ENCODE measurements at regions not wholly inside any gene's neighbourhood (a gene's known extent, or its start where the extent isn't known, plus 50 kb on each side); places are given as distances from the start of the nearest gene placed in this dataset.

GRCh38 chr20:20869161-20869775 lies 156.8 kb upstream of the RALGAPA2 start:
- POLR2A ChIA-PET, result no interaction called here
- DNase-seq (ENCODE audit: low read depth, low spot score), result no peak
- peaks cover 2% of the 10 kb centered on the region; the same call in 1 of the 2 replicates for H3K27me3 ChIP-seq (ENCODE audit: control insufficient read depth, insufficient read depth, low read length)
- no peak for TF ChIP-seq CTCF (IDR thresholded peaks at IDR 0.05)
- no peak for TF ChIP-seq SIN3A (IDR thresholded peaks at IDR 0.05; ENCODE audit: borderline replicate concordance, insufficient read depth, low read depth, low read length)
- TF ChIP-seq, protein P1, sequence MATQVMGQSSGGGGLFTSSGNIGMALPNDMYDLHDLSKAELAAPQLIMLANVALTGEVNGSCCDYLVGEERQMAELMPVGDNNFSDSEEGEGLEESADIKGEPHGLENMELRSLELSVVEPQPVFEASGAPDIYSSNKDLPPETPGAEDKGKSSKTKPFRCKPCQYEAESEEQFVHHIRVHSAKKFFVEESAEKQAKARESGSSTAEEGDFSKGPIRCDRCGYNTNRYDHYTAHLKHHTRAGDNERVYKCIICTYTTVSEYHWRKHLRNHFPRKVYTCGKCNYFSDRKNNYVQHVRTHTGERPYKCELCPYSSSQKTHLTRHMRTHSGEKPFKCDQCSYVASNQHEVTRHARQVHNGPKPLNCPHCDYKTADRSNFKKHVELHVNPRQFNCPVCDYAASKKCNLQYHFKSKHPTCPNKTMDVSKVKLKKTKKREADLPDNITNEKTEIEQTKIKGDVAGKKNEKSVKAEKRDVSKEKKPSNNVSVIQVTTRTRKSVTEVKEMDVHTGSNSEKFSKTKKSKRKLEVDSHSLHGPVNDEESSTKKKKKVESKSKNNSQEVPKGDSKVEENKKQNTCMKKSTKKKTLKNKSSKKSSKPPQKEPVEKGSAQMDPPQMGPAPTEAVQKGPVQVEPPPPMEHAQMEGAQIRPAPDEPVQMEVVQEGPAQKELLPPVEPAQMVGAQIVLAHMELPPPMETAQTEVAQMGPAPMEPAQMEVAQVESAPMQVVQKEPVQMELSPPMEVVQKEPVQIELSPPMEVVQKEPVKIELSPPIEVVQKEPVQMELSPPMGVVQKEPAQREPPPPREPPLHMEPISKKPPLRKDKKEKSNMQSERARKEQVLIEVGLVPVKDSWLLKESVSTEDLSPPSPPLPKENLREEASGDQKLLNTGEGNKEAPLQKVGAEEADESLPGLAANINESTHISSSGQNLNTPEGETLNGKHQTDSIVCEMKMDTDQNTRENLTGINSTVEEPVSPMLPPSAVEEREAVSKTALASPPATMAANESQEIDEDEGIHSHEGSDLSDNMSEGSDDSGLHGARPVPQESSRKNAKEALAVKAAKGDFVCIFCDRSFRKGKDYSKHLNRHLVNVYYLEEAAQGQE (IDR thresholded peaks at IDR 0.05; ENCODE audit: insufficient read depth in 1 of 2, low read depth in 2 of 2, low read length in 1 of 2), result no peak
- TF ChIP-seq TCF7L2 (IDR thresholded peaks at IDR 0.05; ENCODE audit: low read depth, low read length), result no peak
- TF ChIP-seq POLR2AphosphoS5 (IDR thresholded peaks at IDR 0.05; ENCODE audit: low read depth, low read length), result no peak
- intact Hi-C loops (cut with micrococcal nuclease; ENCODE audit: unreplicated experiment) (loop anchor here (10.0 kb wide), 3 partner anchors 366 to 746 kb away; no protein-coding TSS in a partner anchor), in situ Hi-C loops (cut with HindIII; ENCODE audit: low pct_unique_long_range_greater_than_20kb, low sequenced_read_pairs) (no loop called here)
- no peaks in the 10 kb centered on the region for H3K36me3 ChIP-seq (ENCODE audit: control insufficient read depth, insufficient read depth, low read length)
- H3K4me3 ChIP-seq (ENCODE audit: low read depth in 2 of 2, low read length in 2 of 2), result no peak overlapping the region
- BruUV-seq (replicated peaks), result no TSS peak
- CTCF ChIA-PET, result interaction anchor here (0.7 kb wide), 1 partner anchor 1118 kb away, joined by 5 read pairs; no protein-coding TSS in a partner anchor
- H3K27ac ChIP-seq (ENCODE audit: low read length), result no peak overlapping the region
- ATAC-seq, result no peak
- no peaks in the 10 kb centered on the region for H3K4me1 ChIP-seq (ENCODE audit: control insufficient read depth, insufficient read depth, low read length)
- H3K9me3 ChIP-seq (ENCODE audit: control insufficient read depth, insufficient read depth, low read depth, low read length), result no peaks in the 10 kb centered on the region

DNA sequence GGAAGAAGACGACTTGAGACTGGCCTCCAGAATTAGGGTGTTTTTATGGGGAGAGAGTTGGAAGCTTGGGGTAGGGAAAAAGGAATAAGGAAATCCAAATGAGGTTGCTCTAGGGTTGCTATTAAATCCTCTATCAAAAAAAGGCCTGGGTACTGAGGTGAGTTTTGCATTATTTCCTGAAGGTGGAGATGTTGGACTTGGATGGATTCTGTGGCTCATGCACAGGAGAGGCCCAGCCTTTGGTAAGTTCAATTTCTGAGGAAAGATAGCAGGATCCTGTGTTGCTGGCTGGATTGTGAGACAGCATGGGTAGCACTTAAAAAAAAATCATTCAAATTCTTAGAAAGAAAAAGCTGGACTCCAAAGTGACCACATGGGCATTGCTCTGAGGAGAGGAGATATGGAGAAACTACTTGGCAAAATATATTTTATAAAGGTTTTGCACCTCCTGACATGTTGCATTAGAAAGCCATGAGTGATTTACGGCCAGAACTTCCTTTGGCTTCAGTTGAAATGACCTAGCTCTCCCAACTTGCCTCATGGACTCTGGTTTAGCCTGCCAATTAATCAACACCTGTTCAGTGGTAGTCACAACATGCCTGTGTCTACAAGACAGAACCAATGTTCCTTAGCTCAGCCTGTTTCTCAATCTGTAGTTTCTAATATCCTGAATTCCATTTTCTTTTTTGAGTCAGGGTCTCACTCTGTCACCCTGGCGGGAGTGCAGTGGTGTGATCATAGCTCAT lies 152.1 kb upstream of the RALGAPA2 start:
- CTCF ChIA-PET, result interaction anchor here (0.7 kb wide), 1 partner anchor 19 kb away, joined by 4 read pairs; no protein-coding TSS in a partner anchor
- Histone ChIP-seq H3K4me3 (ENCODE audit: low read depth in 2 of 2, low read length in 2 of 2) (no peak overlapping the region), H3K9me3 (ENCODE audit: control insufficient read depth, insufficient read depth, low read depth, low read length) (no peaks in the 10 kb centered on the region), H3K27me3 (ENCODE audit: control insufficient read depth, insufficient read depth, low read length) (no peaks in the 10 kb centered on the region), H3K27ac (ENCODE audit: low read length) (no peak overlapping the region), H3K4me1 (ENCODE audit: control insufficient read depth, insufficient read depth, low read length) (no peaks in the 10 kb centered on the region), H3K36me3 (ENCODE audit: control insufficient read depth, insufficient read depth, low read length) (no peaks in the 10 kb centered on the region)
- intact Hi-C loops (cut with micrococcal nuclease; ENCODE audit: unreplicated experiment), result loop anchor here (10.0 kb wide), 3 partner anchors 370 to 750 kb away; no protein-coding TSS in a partner anchor
- POLR2A ChIA-PET, result no interaction called here
- DNase-seq (ENCODE audit: low read depth, low spot score), result no peak
- no TSS peak for BruUV-seq (replicated peaks)
- peak; percentile 80; the same call in 1 of the 2 replicates for ATAC-seq
- in situ Hi-C loops (cut with HindIII; ENCODE audit: low pct_unique_long_range_greater_than_20kb, low sequenced_read_pairs), result no loop called here
- TF ChIP-seq CTCF (IDR thresholded peaks at IDR 0.05) (peak; percentile 68), SIN3A (IDR thresholded peaks at IDR 0.05; ENCODE audit: borderline replicate concordance, insufficient read depth, low read depth, low read length) (no peak)
